ENCODE measurements at regions not wholly inside any gene's neighbourhood (a gene's known extent, or its start where the extent isn't known, plus 50 kb on each side); places are given as distances from the start of the nearest gene placed in this dataset.
"Not testable (repeated sequence)": the region's sequence is repeated elsewhere in the genome, so short reads cannot be mapped to it uniquely, and the experiment has no call there.

DNA sequence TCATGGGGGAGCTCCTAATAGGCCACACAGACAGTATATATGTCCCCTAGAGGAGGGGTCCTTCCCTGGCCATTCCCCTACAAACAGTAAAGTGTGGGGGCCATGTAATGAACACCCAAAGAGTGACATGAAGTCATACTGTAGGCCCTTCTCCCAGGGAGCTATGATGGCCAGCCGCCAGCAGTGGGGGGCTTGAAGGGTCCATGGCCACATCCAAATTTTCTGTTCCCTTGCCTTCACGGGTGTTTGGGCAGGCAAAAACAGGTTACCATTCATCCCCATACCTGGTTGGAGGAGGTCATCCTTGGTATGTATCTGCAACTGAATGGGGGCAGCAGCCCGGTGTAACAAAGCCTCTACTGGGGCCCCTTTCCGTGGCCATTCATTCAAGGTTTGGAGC, 2118.0 kb downstream of the LRRC4C start (continued):
- TF ChIP-seq, protein P1, sequence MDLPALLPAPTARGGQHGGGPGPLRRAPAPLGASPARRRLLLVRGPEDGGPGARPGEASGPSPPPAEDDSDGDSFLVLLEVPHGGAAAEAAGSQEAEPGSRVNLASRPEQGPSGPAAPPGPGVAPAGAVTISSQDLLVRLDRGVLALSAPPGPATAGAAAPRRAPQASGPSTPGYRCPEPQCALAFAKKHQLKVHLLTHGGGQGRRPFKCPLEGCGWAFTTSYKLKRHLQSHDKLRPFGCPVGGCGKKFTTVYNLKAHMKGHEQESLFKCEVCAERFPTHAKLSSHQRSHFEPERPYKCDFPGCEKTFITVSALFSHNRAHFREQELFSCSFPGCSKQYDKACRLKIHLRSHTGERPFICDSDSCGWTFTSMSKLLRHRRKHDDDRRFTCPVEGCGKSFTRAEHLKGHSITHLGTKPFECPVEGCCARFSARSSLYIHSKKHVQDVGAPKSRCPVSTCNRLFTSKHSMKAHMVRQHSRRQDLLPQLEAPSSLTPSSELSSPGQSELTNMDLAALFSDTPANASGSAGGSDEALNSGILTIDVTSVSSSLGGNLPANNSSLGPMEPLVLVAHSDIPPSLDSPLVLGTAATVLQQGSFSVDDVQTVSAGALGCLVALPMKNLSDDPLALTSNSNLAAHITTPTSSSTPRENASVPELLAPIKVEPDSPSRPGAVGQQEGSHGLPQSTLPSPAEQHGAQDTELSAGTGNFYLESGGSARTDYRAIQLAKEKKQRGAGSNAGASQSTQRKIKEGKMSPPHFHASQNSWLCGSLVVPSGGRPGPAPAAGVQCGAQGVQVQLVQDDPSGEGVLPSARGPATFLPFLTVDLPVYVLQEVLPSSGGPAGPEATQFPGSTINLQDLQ (CRISPR knock-in tag; IDR thresholded peaks at IDR 0.05), result no peak
- no peak for TF ChIP-seq SALL2 (CRISPR knock-in tag; IDR thresholded peaks at IDR 0.05)
- TF ChIP-seq ZNF337 (CRISPR knock-in tag; IDR thresholded peaks at IDR 0.05; ENCODE audit: borderline replicate concordance, low read depth), result no peak
- TF ChIP-seq NFKBIZ (CRISPR knock-in tag; IDR thresholded peaks at IDR 0.05), result no peak
- no peak for TF ChIP-seq HNRNPL (IDR thresholded peaks at IDR 0.05; ENCODE audit: low read depth, low read length)

DNA sequence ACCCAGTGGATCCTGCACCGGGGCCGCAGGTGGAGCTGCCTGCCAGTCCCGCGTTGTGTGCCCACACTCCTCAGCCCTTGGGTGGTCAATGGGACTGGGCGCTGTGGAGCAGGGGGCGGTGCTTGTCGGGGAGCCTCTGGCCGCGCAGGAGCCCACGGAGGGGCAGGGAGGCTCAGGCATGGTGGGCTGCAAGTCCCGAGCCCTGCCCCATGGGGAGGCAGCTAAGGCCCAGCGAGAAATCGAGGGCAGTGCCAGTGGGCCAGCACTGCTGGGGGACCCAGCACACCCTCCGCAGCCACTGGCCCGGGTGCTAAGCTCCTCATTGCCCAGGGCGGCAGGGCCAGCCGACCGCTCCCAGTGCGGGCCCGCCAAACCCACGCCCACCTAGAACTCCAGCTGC, 2126.4 kb downstream of the LRRC4C start:
- H3K4me2 ChIP-seq (ENCODE audit: low read depth, low read length); in situ Hi-C loops (cut with HindIII; ENCODE audit: extremely low pct_ligation_motif_present, low pct_unique_long_range_greater_than_20kb); H3K79me2 ChIP-seq (ENCODE audit: insufficient read depth, low read length); FAIRE-seq; H3K4me3 ChIP-seq (replicated peaks in 1 of 3; ENCODE audit: insufficient read depth in 1 of 3, low read depth in 2 of 3, low read length in 3 of 3); H2AFZ ChIP-seq (ENCODE audit: low read length); ATAC-seq; H3K9ac ChIP-seq (ENCODE audit: insufficient read depth, low read depth, low read length); H4K20me1 ChIP-seq (ENCODE audit: insufficient read depth, low read length); DNase-seq (ENCODE audit: low spot score); H3K27me3 ChIP-seq (ENCODE audit: control insufficient read depth in 1 of 2, insufficient read depth in 2 of 2, low read length in 2 of 2); POLR2A ChIA-PET; CTCF ChIA-PET (ENCODE audit: low intra/inter-chr PET ratio, low total read pairs); H3K36me3 ChIP-seq (replicated peaks in 1 of 2; ENCODE audit: control insufficient read depth in 1 of 2, insufficient read depth in 2 of 2, low read length in 2 of 2); H3K4me1 ChIP-seq (ENCODE audit: insufficient read depth, low read length); intact Hi-C loops (cut with micrococcal nuclease; ENCODE audit: unreplicated experiment); H3K27ac ChIP-seq (ENCODE audit: extremely low read length, insufficient read depth, low read length); BruUV-seq (replicated peaks): not testable (repeated sequence)
- H3K9me3 ChIP-seq (ENCODE audit: low read length), result peaks cover 29% of the 10 kb centered on the region
- 55% methylated on average over 4 of the region's 21 CpGs for WGBS (ENCODE audit: low lambda C conversion rate)

All from HepG2 (cell line).